GM12874 (cell line): ENCODE measurements at regions not wholly inside any gene's neighbourhood (a gene's known extent, or its start where the extent isn't known, plus 50 kb on each side); places are given as distances from the start of the nearest gene placed in this dataset.

Experiments used
- CTCF ChIP-seq: IDR thresholded peaks from 2 replicates; pipeline ENCODE4 v1.5.1; 2011; ENCODE audit warnings: low read depth, mild to moderate bottlenecking, control low read depth, low read length, moderate library complexity; ENCODE audit not compliant: insufficient read depth

DNA sequence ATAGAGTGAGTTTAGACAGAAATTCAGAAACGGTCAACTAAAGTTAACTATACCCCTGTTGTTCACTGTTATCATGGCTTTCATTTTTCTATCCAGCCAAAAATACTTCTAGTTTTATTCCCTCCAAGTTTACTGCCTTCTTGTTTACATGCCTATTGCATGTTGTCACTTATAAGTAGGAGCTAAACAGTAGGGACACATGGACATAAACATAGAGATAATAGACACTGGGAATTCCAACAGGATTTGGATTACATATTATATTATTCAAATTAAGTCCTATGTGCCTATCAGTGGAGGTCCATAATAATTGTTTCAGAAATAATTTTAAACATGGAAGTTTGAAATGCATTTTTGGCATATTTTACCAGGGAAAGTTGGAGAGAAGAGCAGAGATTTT, 269.1 kb upstream of the ZNF717 start:
- no peak for TF ChIP-seq CTCF

DNA sequence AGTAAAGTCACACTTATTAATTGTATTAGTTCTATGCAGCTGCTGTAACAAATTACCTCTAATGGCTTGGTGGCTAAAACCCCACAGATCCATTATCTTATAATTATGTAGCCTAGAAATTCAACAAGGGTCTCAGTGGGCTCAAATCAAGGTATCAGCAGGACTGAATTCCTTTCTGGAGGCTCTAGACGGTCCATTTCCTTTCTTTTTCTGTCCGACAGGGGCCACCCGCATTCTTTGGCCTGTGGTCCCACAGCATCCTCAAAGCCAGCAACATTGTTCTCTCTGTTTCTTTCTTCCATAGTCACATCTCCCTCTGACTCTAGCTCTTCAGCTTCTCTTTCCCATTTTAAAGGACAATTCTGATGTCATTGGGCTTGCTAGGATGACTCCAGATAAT, 276.3 kb upstream of the ZNF717 start:
- no peak for TF ChIP-seq CTCF

DNA sequence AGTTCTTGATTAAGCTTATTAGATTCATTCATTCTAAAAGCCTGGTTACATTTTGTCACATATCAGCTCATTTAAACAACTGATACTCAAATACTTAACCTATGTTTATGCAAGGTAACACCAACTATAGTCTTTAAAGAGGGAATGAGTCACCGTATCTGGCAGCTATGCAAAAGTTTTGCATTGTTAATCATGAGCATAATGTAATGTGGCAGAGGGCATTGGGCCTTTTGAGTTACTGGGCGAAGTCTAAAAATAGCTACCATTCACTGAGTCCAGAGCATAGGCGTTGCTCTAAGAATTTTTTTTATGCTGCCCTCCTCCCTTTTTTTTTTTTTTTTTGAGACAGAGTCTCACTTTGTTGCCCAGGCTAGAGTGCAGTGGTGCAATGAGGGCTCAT, 277.7 kb upstream of the ZNF717 start:
- TF ChIP-seq CTCF: no peak

GRCh38 chr3:76063811-76064210, 278.5 kb upstream of the ZNF717 start:
- TF ChIP-seq CTCF: no peak

DNA sequence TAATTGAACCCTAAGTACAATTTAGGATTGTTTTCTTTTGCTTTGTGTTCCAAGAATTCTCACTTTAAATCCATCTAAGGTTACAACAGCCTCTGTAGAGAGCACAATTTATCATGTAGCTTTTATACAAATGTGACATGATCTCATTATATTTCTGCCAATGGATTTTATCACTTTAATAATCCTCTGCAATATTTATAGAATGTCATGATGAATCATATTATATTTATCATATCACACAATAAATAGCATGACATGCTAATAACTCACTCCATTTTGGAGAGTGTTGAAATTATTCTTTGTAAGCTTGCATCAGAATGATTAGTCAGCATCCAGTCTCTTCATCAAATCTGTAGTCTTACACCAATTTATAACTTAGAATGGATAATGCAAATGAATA, 280.6 kb upstream of the ZNF717 start:
- no peak for TF ChIP-seq CTCF

DNA sequence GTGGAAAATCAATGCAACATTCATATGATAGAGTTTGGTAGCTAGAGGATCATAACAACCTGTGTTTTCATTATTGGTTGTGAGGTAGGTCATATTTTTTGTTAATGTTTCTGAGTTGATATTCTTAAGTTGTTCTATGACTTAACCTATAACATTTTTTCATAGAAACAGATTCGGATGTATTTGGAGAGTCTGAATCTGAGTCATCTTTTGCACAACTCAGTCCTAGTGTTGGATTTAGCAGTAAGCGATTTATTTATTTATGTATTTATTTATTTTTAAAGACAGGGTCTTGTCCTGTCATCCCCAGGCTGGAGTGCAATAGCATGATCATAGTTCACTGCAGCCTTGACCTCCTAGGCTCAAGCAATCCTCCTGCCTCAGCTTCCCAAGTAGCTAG, 292.8 kb upstream of the ZNF717 start:
- no peak for TF ChIP-seq CTCF

GRCh38 chr3:76083992-76084391, 298.6 kb upstream of the ZNF717 start:
- TF ChIP-seq CTCF: no peak

DNA sequence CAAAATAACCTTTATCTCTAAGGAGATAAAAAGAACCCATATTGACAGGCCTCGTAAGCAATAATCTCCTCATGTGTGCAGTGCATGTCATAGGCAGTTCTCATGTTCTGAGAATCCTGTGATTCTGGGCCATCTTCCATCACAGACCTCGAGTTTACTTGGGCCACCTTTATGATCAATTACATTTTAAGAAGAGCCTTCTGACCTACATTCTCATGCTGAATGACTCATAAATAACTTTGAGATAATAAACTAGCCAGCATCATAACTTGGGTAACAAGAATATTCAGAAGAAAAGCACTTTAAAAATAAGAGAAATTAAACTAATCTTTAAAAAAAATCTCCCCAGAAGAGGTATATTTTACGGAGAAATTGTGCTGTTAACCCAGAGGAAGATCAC, 310.7 kb upstream of the ZNF717 start:
- TF ChIP-seq CTCF: no peak
